OCI-LY7 (cell line): ENCODE measurements at regions not wholly inside any gene's neighbourhood (a gene's known extent, or its start where the extent isn't known, plus 50 kb on each side); places are given as distances from the start of the nearest gene placed in this dataset.
"Not testable (repeated sequence)": the region's sequence is repeated elsewhere in the genome, so short reads cannot be mapped to it uniquely, and the experiment has no call there.

Experiments
- BruUV-seq: library from RNA; stranded (reverse); fragments of 400-500 nt; replicated peaks from 2 replicates; lab custom pipeline; 2021; lab: Mats Ljungman, UMichigan
- CTCF ChIA-PET: fragments of 300-600 bp; sonication (Branson Sonifier 250); formaldehyde crosslinking; loops from one replicate; lab custom pipeline; 2022; ENCODE audit warnings: antibody characterized with exemption; ENCODE audit not compliant: unreplicated experiment; lab: Charles Lee
- POLR2A ChIA-PET: fragments of 300-600 bp; sonication (Branson Sonifier 250); formaldehyde crosslinking; loops from one replicate; lab custom pipeline; 2022; ENCODE audit warnings: antibody characterized with exemption; lab: Charles Lee
- DNase-seq: peaks from one replicate; pipeline ENCODE4 v3.0.0-alpha.2; 2015; ENCODE audit warnings: low spot score
- H2AFZ ChIP-seq: fragments of 200-600 bp; sonication (generic), shearing (Covaris generic); 2 replicates; pipeline ENCODE4 v1.6.1; 2014; ENCODE audit warnings: mild to moderate bottlenecking, antibody characterized with exemption, low read length, moderate library complexity
- H3K27ac ChIP-seq: fragments of 200-600 bp; sonication (generic); 2 replicates; pipeline ENCODE4 v1.5.1; 2014; ENCODE audit warnings: mixed run types, low read depth, mild to moderate bottlenecking, moderate library complexity, low read length, inconsistent platforms; ENCODE audit not compliant: poor library complexity, severe bottlenecking
- H3K36me3 ChIP-seq: fragments of 200-600 bp; sonication (generic); 2 replicates; pipeline ENCODE4 v1.6.1; 2014; ENCODE audit warnings: mild to moderate bottlenecking, antibody characterized with exemption, low read length, moderate library complexity, mixed read lengths; ENCODE audit not compliant: insufficient read depth
- H3K4me1 ChIP-seq: fragments of 200-600 bp; sonication (generic); 2 replicates; pipeline ENCODE4 v1.5.1; 2014; ENCODE audit warnings: mild to moderate bottlenecking, low read length; ENCODE audit not compliant: insufficient read depth, poor library complexity, severe bottlenecking
- H3K4me2 ChIP-seq: fragments of 200-600 bp; sonication (generic); 2 replicates; pipeline ENCODE4 v1.6.1; 2014; ENCODE audit warnings: mild to moderate bottlenecking, low read length
- H3K4me3 ChIP-seq: fragments of 200-600 bp; sonication (generic); 2 replicates; pipeline ENCODE4 v1.5.1; 2014; ENCODE audit warnings: mild to moderate bottlenecking, low read depth, low read length; ENCODE audit not compliant: poor library complexity, severe bottlenecking
- H3K79me2 ChIP-seq: fragments of 200-600 bp; sonication (generic); 2 replicates; pipeline ENCODE4 v1.6.1; 2016; ENCODE audit warnings: low read depth, mild to moderate bottlenecking, low read length, moderate library complexity, mixed read lengths; ENCODE audit not compliant: insufficient read depth
- H3K9me2 ChIP-seq: fragments of 200-600 bp; sonication (generic); 2 replicates; pipeline ENCODE4 v1.6.1; 2016; ENCODE audit warnings: mild to moderate bottlenecking, low read length, mixed read lengths; ENCODE audit not compliant: insufficient read depth
- H3K9me3 ChIP-seq: fragments of 200-600 bp; sonication (generic); 2 replicates; pipeline ENCODE4 v1.6.1; 2014; ENCODE audit warnings: mild to moderate bottlenecking, mixed run types, low read length, mixed read lengths
- H4K20me1 ChIP-seq: fragments of 200-600 bp; sonication (generic); 2 replicates; pipeline ENCODE4 v1.6.1; 2014; ENCODE audit warnings: mild to moderate bottlenecking, antibody characterized with exemption, low read length, moderate library complexity, mixed read lengths; ENCODE audit not compliant: insufficient read depth
- intact Hi-C: fragments of 100-400 bp; cut with micrococcal nuclease; formaldehyde crosslinking; loops from one replicate; pipeline ENCODE4 v1.10.0; 2022; ENCODE audit not compliant: unreplicated experiment
- TF ChIP-seq, protein P1 (sequence below): fragments of 200-600 bp; sonication (generic); conservative IDR thresholded peaks from 2 replicates; pipeline ENCODE4 v1.5.1; 2014; ENCODE audit warnings: mild to moderate bottlenecking, antibody characterized with exemption, low read length, moderate library complexity, mixed read lengths

DNA sequence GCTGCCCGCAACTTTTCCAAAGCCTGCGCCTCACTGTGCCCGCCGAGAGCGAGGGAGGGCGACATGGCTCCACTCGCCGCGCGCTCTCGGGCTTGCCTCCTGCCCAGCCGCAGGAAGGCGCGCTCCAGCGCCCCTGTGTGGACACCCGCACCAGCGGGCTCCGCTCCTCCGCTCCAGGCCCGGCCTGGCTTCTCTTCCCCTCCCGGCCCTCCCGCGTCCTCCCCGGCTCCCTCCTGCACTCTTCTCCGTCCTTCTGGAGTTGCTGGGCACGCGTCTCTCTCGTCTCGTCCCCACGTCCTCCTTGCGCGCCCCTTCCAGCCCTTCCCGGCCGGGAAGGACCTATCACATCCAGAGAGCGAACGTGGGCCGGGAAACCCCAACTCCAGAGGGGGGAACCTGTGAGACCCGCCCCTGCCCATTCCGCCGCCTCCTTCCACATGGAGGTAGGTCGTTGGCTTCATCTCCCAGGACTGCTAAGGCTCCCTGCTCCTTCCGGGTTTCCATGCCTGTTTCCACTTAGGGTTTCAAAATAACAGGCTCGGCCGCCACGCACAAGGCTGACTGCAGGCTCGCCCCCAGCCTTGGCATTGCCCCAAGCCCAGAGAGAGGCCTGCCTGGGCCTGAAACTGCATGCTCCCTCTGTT is 175.4 kb downstream of the ATP6V0E2 start:
- H2AFZ ChIP-seq, H3K27ac ChIP-seq, H3K4me2 ChIP-seq, H3K4me1 ChIP-seq, H4K20me1 ChIP-seq, H3K9me3 ChIP-seq, H3K79me2 ChIP-seq, DNase-seq, H3K36me3 ChIP-seq, H3K9me2 ChIP-seq, H3K4me3 ChIP-seq, POLR2A ChIA-PET, BruUV-seq, intact Hi-C loops, CTCF ChIA-PET: not testable (repeated sequence)

DNA sequence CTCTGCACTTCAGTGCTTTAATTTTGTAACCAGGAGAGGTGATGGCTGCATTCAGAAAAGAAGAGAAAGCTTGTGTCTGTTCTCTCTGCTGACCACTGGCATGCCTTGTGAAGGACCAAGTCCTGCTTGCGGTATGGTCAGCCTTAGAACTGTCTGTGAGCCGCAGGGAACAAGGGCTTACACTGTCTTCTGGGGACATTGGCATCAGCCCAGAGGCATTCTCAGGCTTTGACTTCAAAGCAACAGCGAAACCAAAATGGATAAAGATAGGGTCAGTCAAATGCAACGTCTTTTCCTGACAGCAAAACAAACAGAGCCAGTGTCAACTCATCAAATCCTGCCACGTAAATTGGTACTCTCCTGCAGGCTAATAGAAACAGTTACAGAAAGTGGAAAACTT is 179.6 kb downstream of the ATP6V0E2 start:
- H3K27ac ChIP-seq, CTCF ChIA-PET, H3K9me2 ChIP-seq, H4K20me1 ChIP-seq, DNase-seq, intact Hi-C loops, H3K4me3 ChIP-seq, H3K4me1 ChIP-seq, H2AFZ ChIP-seq, H3K79me2 ChIP-seq, POLR2A ChIA-PET, H3K4me2 ChIP-seq, BruUV-seq, H3K36me3 ChIP-seq, H3K9me3 ChIP-seq: not testable (repeated sequence)

- H3K79me2 ChIP-seq, H3K27ac ChIP-seq, POLR2A ChIA-PET, H3K4me1 ChIP-seq, H3K9me3 ChIP-seq, H4K20me1 ChIP-seq, BruUV-seq, H3K9me2 ChIP-seq, H3K36me3 ChIP-seq, H3K4me3 ChIP-seq, H2AFZ ChIP-seq, intact Hi-C loops, H3K4me2 ChIP-seq, DNase-seq, CTCF ChIA-PET: not testable (repeated sequence)
Measured at GRCh38 chr7:150054242-150054641, 180.5 kb downstream of the ATP6V0E2 start.

DNA sequence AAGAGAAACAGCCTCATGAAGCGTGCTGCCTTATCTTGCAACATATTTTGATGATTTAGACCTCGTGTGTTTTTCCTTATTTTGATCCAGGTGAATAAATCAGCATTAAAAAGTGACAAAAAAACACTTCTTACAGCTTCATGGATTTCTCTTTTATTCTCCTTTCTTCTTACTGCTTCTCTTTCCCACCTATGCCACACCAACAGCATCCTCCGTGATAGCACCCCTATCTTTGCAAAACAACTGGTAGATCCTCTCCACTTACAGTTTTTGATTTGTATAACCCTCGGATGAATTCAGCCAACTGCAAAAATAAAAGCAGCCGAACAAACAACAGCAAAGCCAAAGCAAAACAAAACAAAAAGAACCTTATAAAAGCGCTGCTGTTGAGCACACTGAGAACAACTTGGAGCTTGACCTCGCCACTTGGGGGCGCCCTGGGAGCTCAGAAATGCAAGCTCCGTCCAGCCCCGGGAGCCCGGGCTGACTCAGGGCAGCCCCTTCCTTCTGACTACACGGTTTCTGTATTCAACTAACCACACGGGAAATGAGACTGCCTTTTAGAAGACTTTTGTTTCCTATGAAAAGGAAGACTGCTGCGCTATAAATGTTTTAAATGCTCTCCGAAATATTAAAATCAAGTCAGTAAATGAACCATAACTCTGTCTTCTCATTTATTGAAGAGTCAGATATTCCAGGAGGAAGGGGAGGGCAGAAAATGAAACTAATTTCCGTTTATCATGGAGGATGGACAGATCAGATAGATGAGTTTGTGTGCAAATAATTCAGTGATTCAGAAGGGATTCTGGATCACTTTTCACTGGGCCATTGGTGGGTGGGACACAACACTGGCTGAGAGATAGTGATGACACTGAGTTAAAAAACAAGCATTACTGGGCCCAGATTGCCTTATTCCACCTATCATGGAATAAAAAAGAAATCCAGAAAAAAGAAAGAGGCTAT is 186.8 kb downstream of the ATP6V0E2 start:
- H3K9me2 ChIP-seq, H3K4me1 ChIP-seq, H3K4me3 ChIP-seq, H2AFZ ChIP-seq, BruUV-seq, H3K27ac ChIP-seq, H3K9me3 ChIP-seq, H3K36me3 ChIP-seq, POLR2A ChIA-PET, H4K20me1 ChIP-seq, CTCF ChIA-PET, intact Hi-C loops, H3K4me2 ChIP-seq, DNase-seq, H3K79me2 ChIP-seq: not testable (repeated sequence)
- TF ChIP-seq, protein P1, sequence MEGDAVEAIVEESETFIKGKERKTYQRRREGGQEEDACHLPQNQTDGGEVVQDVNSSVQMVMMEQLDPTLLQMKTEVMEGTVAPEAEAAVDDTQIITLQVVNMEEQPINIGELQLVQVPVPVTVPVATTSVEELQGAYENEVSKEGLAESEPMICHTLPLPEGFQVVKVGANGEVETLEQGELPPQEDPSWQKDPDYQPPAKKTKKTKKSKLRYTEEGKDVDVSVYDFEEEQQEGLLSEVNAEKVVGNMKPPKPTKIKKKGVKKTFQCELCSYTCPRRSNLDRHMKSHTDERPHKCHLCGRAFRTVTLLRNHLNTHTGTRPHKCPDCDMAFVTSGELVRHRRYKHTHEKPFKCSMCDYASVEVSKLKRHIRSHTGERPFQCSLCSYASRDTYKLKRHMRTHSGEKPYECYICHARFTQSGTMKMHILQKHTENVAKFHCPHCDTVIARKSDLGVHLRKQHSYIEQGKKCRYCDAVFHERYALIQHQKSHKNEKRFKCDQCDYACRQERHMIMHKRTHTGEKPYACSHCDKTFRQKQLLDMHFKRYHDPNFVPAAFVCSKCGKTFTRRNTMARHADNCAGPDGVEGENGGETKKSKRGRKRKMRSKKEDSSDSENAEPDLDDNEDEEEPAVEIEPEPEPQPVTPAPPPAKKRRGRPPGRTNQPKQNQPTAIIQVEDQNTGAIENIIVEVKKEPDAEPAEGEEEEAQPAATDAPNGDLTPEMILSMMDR, result peak; percentile 50

DNA sequence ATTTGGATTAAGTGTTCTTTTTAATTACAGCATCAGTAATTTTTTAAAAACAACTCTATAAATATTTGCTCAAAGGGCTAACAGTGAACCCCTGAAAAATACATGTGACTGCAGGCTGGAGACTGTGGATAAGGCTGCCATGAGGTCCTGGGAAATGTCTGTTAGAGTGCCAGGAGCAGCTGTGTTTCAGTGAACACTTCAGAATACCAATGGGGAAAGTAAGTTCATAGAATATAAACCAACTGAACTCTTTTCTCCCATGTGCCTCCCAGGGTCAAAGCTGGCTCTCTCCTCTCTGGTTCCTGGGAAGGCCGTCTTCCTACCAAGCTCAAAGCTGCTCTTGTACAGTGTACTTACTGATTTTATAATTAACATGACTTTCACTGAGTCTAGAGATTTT is 189.4 kb downstream of the ATP6V0E2 start:
- H3K9me2 ChIP-seq, H3K27ac ChIP-seq, CTCF ChIA-PET, H4K20me1 ChIP-seq, intact Hi-C loops, H3K79me2 ChIP-seq, POLR2A ChIA-PET, BruUV-seq, H3K9me3 ChIP-seq, H2AFZ ChIP-seq, H3K4me3 ChIP-seq, H3K4me1 ChIP-seq, H3K36me3 ChIP-seq, H3K4me2 ChIP-seq, DNase-seq: not testable (repeated sequence)
